ENCODE measurements at regions not wholly inside any gene's neighbourhood (a gene's known extent, or its start where the extent isn't known, plus 50 kb on each side); places are given as distances from the start of the nearest gene placed in this dataset.

DNA sequence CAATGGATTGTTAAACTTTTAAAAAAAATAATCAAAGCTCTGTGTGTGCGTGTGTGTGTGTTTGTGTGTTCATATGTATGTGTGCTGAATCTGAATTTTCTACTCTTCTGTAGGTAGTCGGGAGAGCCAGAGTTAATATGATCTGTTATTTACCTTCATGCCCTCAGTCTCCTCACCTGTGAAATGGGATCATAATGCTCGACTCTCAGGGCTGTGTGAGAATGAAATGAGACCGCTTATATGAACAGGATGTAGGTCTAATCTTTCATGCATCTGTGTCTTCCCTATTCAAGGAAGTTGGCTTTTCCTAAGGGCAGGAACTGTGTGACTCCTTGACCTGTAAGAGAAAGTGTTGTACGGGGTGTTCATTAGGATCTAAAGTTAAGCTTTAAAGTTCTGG lies 182.2 kb downstream of the RPLP1 start:
- DNase-seq (no peak), ATAC-seq (no peak)
- TF ChIP-seq CTCF (IDR thresholded peaks at IDR 0.05), result no peak
- H3K4me1 ChIP-seq (ENCODE audit: low read depth), result no peaks in the 10 kb centered on the region
- intact Hi-C loops (cut with DNase I, micrococcal nuclease), result no loop called here
- H3K4me3 ChIP-seq, result no peak overlapping the region
- H3K9me3 ChIP-seq, result no peaks in the 10 kb centered on the region
- H3K36me3 ChIP-seq (ENCODE audit: low read depth), result no peaks in the 10 kb centered on the region

GRCh38 chr15:69636169-69636915 lies 183.7 kb downstream of the RPLP1 start:
- ATAC-seq, result no peak
- Histone ChIP-seq H3K36me3 (ENCODE audit: low read depth) (no peaks in the 10 kb centered on the region), H3K4me1 (ENCODE audit: low read depth) (no peaks in the 10 kb centered on the region), H3K4me3 (no peak overlapping the region), H3K9me3 (no peaks in the 10 kb centered on the region)
- no peak for DNase-seq
- TF ChIP-seq CTCF (IDR thresholded peaks at IDR 0.05), result no peak
- intact Hi-C loops (cut with DNase I, micrococcal nuclease), result no loop called here

- TF ChIP-seq CTCF (IDR thresholded peaks at IDR 0.05), result no peak
- no peak for ATAC-seq
- intact Hi-C loops (cut with DNase I, micrococcal nuclease), result no loop called here
Observed at GRCh38 chr15:69637818-69638217, 185.2 kb downstream of the RPLP1 start.

GRCh38 chr15:69643476-69643875 lies 190.9 kb downstream of the RPLP1 start:
- H3K4me3 ChIP-seq, result no peak overlapping the region
- no peaks in the 10 kb centered on the region for H3K36me3 ChIP-seq (ENCODE audit: low read depth)
- TF ChIP-seq CTCF (IDR thresholded peaks at IDR 0.05), result no peak
- no peak for ATAC-seq
- intact Hi-C loops (cut with DNase I, micrococcal nuclease), result no loop called here
- DNase-seq, result no peak
- no peaks in the 10 kb centered on the region for H3K4me1 ChIP-seq (ENCODE audit: low read depth)
- H3K9me3 ChIP-seq, result no peaks in the 10 kb centered on the region

More at GRCh38 chr15:69637818-69638217, 185.2 kb downstream of the RPLP1 start:
- Histone ChIP-seq H3K9me3 (no peaks in the 10 kb centered on the region), H3K36me3 (ENCODE audit: low read depth) (no peaks in the 10 kb centered on the region), H3K4me1 (ENCODE audit: low read depth) (no peaks in the 10 kb centered on the region), H3K4me3 (no peak overlapping the region)
- DNase-seq, result no peak

DNA sequence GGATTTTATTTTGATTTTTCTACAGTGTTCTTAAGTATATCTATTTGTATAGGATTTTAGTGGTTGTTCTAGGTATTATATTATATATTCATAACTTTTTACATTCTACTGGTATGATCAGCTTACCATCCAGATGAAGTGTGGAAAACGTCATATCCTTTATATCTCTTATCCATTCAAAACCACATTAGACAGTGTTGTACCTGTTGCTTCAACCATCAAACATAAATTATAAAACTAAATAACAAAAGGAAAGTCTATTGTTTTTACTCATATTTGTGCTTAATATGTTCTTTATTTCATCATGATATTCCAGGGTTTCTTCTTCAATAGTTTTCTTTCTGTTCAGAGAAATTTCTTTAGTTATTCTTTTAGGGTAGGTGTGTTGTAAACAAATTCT lies 191.4 kb downstream of the RPLP1 start:
- no peak for ATAC-seq
- no peaks in the 10 kb centered on the region for H3K36me3 ChIP-seq (ENCODE audit: low read depth)
- intact Hi-C loops (cut with DNase I, micrococcal nuclease), result no loop called here
- H3K9me3 ChIP-seq, result no peaks in the 10 kb centered on the region
- no peak overlapping the region for H3K4me3 ChIP-seq
- H3K4me1 ChIP-seq (ENCODE audit: low read depth), result no peaks in the 10 kb centered on the region
- no peak for TF ChIP-seq CTCF (IDR thresholded peaks at IDR 0.05)
- no peak for DNase-seq

DNA sequence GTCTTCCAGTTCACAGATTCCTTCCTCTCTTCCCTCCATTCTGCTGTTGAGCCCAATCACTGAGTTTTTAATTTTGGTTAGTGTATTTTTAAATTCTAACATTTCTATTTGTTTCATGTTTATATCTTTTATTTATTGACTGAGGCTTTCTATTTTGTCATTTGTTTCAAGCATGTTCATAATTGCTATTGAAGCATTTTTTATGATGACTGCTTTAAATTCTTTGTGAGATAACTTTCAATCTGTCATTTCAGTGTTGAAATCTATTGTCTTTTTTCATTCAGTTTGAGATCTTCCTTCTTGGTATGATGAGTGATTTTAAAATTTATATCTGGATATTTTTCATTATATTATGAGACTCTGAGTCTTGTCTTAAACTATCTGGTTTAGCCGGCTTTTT lies 192.3 kb downstream of the RPLP1 start:
- no peak overlapping the region for H3K4me3 ChIP-seq
- intact Hi-C loops (cut with DNase I, micrococcal nuclease), result no loop called here
- no peaks in the 10 kb centered on the region for H3K4me1 ChIP-seq (ENCODE audit: low read depth)
- no peaks in the 10 kb centered on the region for H3K9me3 ChIP-seq
- TF ChIP-seq CTCF (IDR thresholded peaks at IDR 0.05), result no peak
- DNase-seq, result no peak
- ATAC-seq, result no peak
- no peaks in the 10 kb centered on the region for H3K36me3 ChIP-seq (ENCODE audit: low read depth)

Measured in mucosa of descending colon (tissue), 3 donors.